Left renal pelvis (tissue), 4 donors: ENCODE measurements at regions not wholly inside any gene's neighbourhood (a gene's known extent, or its start where the extent isn't known, plus 50 kb on each side); places are given as distances from the start of the nearest gene placed in this dataset.
"Not testable (repeated sequence)": the region's sequence is repeated elsewhere in the genome, so short reads cannot be mapped to it uniquely, and the experiment has no call there.

Experiments used
- DNase-seq, 4 donors: peaks; one replicate each; pipeline ENCODE4 v3.0.0-alpha.2; 2013; ENCODE audit warnings: low read depth in 4 of 4, low spot score in 3 of 4

DNA sequence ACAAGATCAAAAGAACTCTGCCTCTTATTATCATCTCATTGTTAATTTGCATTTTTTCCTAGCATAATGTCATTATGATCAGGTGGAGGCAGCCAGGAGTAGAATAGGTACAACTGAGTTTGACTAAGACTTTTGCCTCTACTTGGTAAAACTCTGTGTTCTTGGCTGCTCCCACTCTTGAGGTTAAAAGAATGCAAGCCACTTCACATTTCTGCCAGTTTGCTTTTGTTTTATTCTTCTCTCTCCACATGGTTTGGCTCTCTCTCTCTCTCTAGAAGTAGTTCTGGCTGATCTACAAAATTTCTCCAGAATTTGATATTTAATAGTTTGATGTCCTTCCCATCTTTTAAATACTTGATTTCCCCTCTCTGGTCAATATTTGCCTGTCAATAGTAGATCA is 170.7 kb upstream of the E2F7 start:
- DNase-seq, result no peak

- DNase-seq, result no peak
Observed at GRCh38 chr12:77232045-77232444, 166.7 kb upstream of the E2F7 start.

DNA sequence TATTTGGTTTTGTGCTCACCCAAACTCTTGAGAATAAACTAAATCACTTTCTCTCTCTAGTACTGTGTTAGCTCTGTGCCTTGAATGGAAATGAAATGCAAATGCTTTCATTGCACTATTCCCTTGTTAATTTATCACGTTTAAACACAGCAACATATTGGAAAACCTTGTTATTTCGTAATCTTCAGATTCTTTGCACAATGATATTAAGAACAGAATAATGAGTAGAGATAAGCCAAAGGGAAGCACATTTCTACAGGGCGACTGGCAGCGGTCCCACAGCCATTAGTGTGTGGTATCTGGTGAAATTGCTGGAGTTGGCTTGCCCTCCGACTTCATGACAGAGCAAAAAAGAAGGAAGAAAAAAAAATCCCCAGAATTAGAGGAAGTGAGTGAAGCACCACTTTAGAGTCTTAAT is 166.1 kb upstream of the E2F7 start:
- no peak for DNase-seq

- no peak for DNase-seq
Observed at GRCh38 chr12:77229640-77230442, 164.5 kb upstream of the E2F7 start.

GRCh38 chr12:77228376-77228775 is 163.0 kb upstream of the E2F7 start:
- no peak for DNase-seq

- DNase-seq, result no peak
Observed at GRCh38 chr12:77226368-77226767, 161.0 kb upstream of the E2F7 start.

DNA sequence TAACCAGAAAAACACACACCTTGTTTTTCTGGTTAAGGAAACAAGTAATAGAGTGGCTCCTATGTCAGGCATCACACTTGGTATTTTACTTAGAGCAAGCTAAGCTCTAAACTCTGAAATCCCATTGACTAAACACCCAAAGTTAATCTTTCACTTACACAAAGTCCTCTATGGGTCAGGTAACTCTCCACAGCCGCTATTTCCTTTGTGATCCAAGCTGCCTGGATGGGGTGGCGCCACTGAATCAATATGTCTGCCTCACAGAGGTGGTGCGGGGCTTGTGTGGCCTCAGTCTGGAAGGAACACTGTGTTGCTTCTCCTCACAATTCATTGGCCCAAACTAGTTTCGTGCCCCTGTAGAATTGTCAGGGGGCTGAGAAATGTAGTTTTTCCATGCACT is 160.0 kb upstream of the E2F7 start:
- no peak for DNase-seq

GRCh38 chr12:77224346-77224745 is 159.0 kb upstream of the E2F7 start:
- no peak for DNase-seq

DNA sequence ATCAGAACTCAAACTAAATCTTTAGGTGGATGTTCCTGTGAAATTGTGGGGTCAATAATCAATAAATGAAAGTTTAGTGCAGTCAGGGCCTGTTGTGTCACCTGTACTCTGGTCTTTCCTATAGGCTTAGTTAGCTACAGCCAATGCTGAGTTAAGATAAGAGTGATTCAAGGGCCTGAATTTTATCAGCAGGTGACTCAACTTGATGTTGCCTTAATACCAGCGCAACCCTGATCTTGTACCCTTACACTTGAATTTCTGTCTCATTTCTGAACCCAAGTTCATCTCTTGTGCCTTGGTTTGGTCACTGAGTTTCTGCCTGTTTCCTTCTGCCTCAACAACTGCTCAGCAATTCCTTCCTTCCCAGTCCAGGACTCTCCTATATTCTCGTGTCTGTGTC is 157.0 kb upstream of the E2F7 start:
- no peak for DNase-seq

DNA sequence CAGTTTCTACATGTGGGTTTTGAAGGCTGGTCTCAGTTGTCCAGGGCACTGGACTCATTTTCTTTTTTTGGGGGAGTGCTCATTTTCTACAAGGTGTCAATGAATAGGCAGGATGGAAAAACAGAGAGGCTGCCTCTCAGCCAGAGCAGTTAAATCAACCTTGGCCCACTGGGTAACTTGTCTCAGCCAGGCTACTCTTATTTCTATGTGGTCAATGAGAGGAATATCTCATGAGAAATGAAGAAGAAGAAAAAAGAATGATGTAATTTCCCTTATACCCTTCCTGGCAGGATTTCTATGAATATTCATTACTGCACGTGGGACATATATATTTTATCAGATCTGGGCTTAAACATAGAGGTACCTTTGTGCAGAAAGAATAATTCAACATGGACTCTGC is 155.2 kb upstream of the E2F7 start:
- DNase-seq, result no peak

DNA sequence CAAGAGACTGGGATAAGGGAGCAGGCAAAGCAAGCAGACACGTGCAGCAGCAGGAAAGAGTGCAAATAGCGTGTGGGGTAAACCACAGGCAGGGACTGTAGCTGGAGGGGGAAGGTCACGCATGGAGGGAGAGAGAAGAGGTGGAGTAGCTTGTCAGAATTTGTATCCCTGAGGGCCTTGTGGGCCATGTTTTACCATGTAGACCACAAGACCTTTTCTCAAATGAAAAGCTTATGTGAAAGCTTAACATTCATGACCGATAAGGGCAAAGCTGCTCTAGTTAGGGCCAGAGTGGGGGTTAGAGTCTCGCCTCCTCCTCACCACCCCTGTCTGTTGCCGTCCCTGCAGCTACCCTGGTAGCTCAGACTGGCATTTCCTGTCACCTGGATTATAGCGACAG is 152.9 kb upstream of the E2F7 start:
- no peak for DNase-seq

DNA sequence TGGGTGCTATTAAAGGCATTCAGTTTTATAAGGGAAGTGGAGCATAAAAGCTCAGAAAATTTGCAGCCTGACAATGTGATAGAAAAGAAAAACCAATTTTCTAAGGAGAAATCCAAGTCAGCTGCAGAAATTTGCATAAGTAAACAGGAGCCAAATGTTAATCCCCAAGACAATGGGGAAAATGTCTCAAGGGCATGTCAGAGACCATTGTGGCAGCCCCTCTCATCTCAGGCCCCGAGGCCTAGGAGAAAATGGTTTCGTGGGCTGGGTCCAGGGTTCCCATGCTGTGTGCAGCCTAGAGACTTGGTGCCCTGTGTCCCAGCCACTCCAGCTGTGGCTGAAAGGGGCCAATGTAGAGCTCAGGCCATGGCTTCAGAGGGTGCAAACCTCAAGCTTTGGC is 150.8 kb upstream of the E2F7 start:
- DNase-seq, result not testable (repeated sequence)

DNA sequence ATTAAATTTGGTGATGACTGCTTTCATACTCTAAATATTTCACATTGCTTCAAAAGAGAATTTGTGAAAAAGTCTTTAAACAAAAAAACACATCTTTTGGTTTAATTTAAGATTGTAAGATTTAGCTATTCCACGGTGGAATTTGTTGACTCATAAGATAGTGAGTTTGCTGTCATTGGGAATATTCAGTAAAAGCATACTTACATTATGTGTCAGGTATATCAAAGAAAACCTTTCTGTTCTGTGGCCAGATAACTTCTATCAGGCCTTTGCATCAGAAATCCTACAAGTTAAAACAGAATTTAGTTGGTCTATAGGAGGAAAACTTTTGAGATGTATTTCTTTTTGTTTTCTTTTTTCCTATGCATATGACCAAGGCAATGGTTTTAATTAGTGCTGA is 148.8 kb upstream of the E2F7 start:
- no peak for DNase-seq

- DNase-seq, result peak in 1 of 4 donors; percentile 14
Observed at GRCh38 chr12:77213319-77213718, 147.9 kb upstream of the E2F7 start.

- DNase-seq, result no peak
Observed at GRCh38 chr12:77210724-77211123, 145.4 kb upstream of the E2F7 start.

- no peak for DNase-seq
Observed at GRCh38 chr12:77204083-77204482, 138.7 kb upstream of the E2F7 start.

GRCh38 chr12:77202457-77203060 is 137.2 kb upstream of the E2F7 start:
- DNase-seq, result no peak

- no peak for DNase-seq
Observed at GRCh38 chr12:77189901-77190416, 124.6 kb upstream of the E2F7 start.

- no peak for DNase-seq
Observed at GRCh38 chr12:77189458-77189857, 124.1 kb upstream of the E2F7 start.

GRCh38 chr12:77179515-77179914 is 114.1 kb upstream of the E2F7 start:
- no peak for DNase-seq

DNA sequence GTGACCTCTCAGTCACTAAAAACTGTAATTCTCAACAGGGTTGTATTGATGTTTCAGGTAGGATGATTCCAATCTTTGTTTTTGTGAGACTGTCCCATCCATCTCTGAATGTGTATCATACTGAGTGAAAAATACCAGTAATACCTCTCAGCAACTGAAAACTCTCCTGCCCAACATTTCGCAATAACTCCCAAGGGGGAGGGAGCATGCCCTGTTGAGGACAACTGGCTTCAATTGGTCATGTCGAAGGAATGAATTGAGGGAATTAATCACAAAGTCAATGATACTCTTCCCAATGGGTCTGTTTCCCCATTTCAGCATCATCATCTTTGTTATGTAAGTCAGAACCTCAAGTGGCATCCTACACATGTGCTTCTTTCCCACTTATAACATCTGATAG is 102.4 kb upstream of the E2F7 start:
- no peak for DNase-seq

DNA sequence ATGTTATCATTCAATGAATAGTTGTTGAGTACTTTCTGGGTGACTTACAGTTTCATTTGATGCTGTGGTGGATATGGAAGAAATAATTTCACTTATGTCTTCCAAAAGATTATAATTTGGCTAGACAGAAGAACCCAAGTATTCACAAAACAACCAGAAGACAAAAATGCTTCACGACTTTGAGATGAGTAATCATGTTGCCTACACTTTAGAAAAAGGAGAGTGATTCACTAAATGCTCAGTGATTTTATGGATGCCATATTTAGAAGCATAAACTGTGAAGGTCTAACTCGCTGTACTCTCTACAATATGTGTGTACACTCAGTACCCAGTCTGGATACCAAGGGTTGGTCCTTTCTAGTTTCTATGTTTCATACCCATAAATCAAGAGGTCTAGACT is 101.3 kb upstream of the E2F7 start:
- DNase-seq, result no peak
